T-helper 1 cell treated with Interleukin-12 subunit alpha and Interleukin-12 subunit beta and Interleukin-4 antibody, amounts not matched to agents 30 μg/mL and 1 μg/mL, for 36 hours (primary cell): ENCODE measurements at regions not wholly inside any gene's neighbourhood (a gene's known extent, or its start where the extent isn't known, plus 50 kb on each side); places are given as distances from the start of the nearest gene placed in this dataset.

Experiments
- H3K27ac Mint-ChIP-seq: one replicate; pipeline ENCODE4 v1.8.0; 2021; ENCODE audit warnings: mild to moderate bottlenecking, mixed read lengths
- H3K27me3 Mint-ChIP-seq: one replicate; pipeline ENCODE4 v1.8.0; 2021; ENCODE audit warnings: low read depth, mixed read lengths
- H3K36me3 Mint-ChIP-seq: one replicate; pipeline ENCODE4 v1.8.0; 2021; ENCODE audit warnings: low read depth, mixed read lengths
- H3K4me1 Mint-ChIP-seq: one replicate; pipeline ENCODE4 v1.8.0; 2021; ENCODE audit warnings: low read depth, mixed read lengths
- H3K4me3 Mint-ChIP-seq: one replicate; pipeline ENCODE4 v1.8.0; 2021; ENCODE audit warnings: mild to moderate bottlenecking, moderate library complexity, mixed read lengths
- H3K9me3 Mint-ChIP-seq: one replicate; pipeline ENCODE4 v1.8.0; 2021; ENCODE audit warnings: mixed read lengths

- H3K36me3 Mint-ChIP-seq: no peaks in the 10 kb centered on the region
- no peak overlapping the region for H3K4me3 Mint-ChIP-seq
- no peaks in the 10 kb centered on the region for H3K27me3 Mint-ChIP-seq
- no peaks in the 10 kb centered on the region for H3K9me3 Mint-ChIP-seq
- no peaks in the 10 kb centered on the region for H3K4me1 Mint-ChIP-seq
- H3K27ac Mint-ChIP-seq: no peak overlapping the region
Measured at GRCh38 chr1:106912131-106912530, 144.3 kb upstream of the PRMT6 start.

- Mint-ChIP-seq H3K27ac (no peak overlapping the region), H3K9me3 (no peaks in the 10 kb centered on the region), H3K27me3 (no peaks in the 10 kb centered on the region), H3K36me3 (no peaks in the 10 kb centered on the region), H3K4me1 (no peaks in the 10 kb centered on the region), H3K4me3 (no peak overlapping the region)
Measured at GRCh38 chr1:106921186-106921585, 135.3 kb upstream of the PRMT6 start.

GRCh38 chr1:106924360-106924759, 132.1 kb upstream of the PRMT6 start:
- Mint-ChIP-seq H3K27me3 (no peaks in the 10 kb centered on the region), H3K4me1 (no peaks in the 10 kb centered on the region), H3K9me3 (no peaks in the 10 kb centered on the region), H3K36me3 (no peaks in the 10 kb centered on the region), H3K4me3 (no peak overlapping the region), H3K27ac (no peak overlapping the region)

- Mint-ChIP-seq H3K36me3 (no peaks in the 10 kb centered on the region), H3K27me3 (no peaks in the 10 kb centered on the region), H3K9me3 (no peaks in the 10 kb centered on the region), H3K4me3 (no peak overlapping the region), H3K4me1 (no peaks in the 10 kb centered on the region), H3K27ac (no peak overlapping the region)
Measured at GRCh38 chr1:106925750-106926149, 130.7 kb upstream of the PRMT6 start.

- Mint-ChIP-seq H3K27me3 (no peaks in the 10 kb centered on the region), H3K4me1 (no peaks in the 10 kb centered on the region)
Measured at GRCh38 chr1:106926803-106927582, 129.5 kb upstream of the PRMT6 start.

GRCh38 chr1:106937104-106937503, 119.4 kb upstream of the PRMT6 start:
- no peaks in the 10 kb centered on the region for H3K36me3 Mint-ChIP-seq
- H3K4me1 Mint-ChIP-seq: no peaks in the 10 kb centered on the region
- H3K27ac Mint-ChIP-seq: no peak overlapping the region
- no peak overlapping the region for H3K4me3 Mint-ChIP-seq
- H3K9me3 Mint-ChIP-seq: peaks cover 7% of the 10 kb centered on the region
- no peaks in the 10 kb centered on the region for H3K27me3 Mint-ChIP-seq

More at GRCh38 chr1:106926803-106927582, 129.5 kb upstream of the PRMT6 start:
- Mint-ChIP-seq H3K4me3 (no peak overlapping the region), H3K36me3 (no peaks in the 10 kb centered on the region), H3K27ac (no peak overlapping the region), H3K9me3 (no peaks in the 10 kb centered on the region)

- Mint-ChIP-seq H3K4me1 (no peaks in the 10 kb centered on the region), H3K27ac (no peak overlapping the region), H3K4me3 (no peak overlapping the region), H3K9me3 (no peaks in the 10 kb centered on the region), H3K27me3 (no peaks in the 10 kb centered on the region), H3K36me3 (no peaks in the 10 kb centered on the region)
Measured at GRCh38 chr1:106944721-106945120, 111.8 kb upstream of the PRMT6 start.

- Mint-ChIP-seq H3K36me3 (no peaks in the 10 kb centered on the region), H3K4me3 (no peak overlapping the region), H3K27me3 (no peaks in the 10 kb centered on the region), H3K9me3 (no peaks in the 10 kb centered on the region), H3K4me1 (no peaks in the 10 kb centered on the region), H3K27ac (no peak overlapping the region)
Measured at GRCh38 chr1:106952776-106953175, 103.7 kb upstream of the PRMT6 start.

GRCh38 chr1:106954661-106955229, 101.7 kb upstream of the PRMT6 start:
- no peaks in the 10 kb centered on the region for H3K9me3 Mint-ChIP-seq
- H3K4me3 Mint-ChIP-seq: no peak overlapping the region
- no peaks in the 10 kb centered on the region for H3K36me3 Mint-ChIP-seq
- no peaks in the 10 kb centered on the region for H3K4me1 Mint-ChIP-seq
- H3K27me3 Mint-ChIP-seq: no peaks in the 10 kb centered on the region
- no peak overlapping the region for H3K27ac Mint-ChIP-seq

GRCh38 chr1:106956721-106957120, 99.8 kb upstream of the PRMT6 start:
- Mint-ChIP-seq H3K27me3 (no peaks in the 10 kb centered on the region), H3K4me3 (no peak overlapping the region), H3K36me3 (no peaks in the 10 kb centered on the region), H3K4me1 (no peaks in the 10 kb centered on the region), H3K27ac (no peak overlapping the region), H3K9me3 (no peaks in the 10 kb centered on the region)

GRCh38 chr1:106957795-106958194, 98.7 kb upstream of the PRMT6 start:
- Mint-ChIP-seq H3K9me3 (no peaks in the 10 kb centered on the region), H3K4me1 (no peaks in the 10 kb centered on the region), H3K27ac (no peak overlapping the region), H3K36me3 (no peaks in the 10 kb centered on the region), H3K27me3 (no peaks in the 10 kb centered on the region), H3K4me3 (no peak overlapping the region)

- H3K36me3 Mint-ChIP-seq: no peaks in the 10 kb centered on the region
- no peak overlapping the region for H3K4me3 Mint-ChIP-seq
Measured at GRCh38 chr1:106960412-106960811, 96.1 kb upstream of the PRMT6 start.

GRCh38 chr1:106961646-106962045, 94.8 kb upstream of the PRMT6 start:
- no peak overlapping the region for H3K4me3 Mint-ChIP-seq
- H3K9me3 Mint-ChIP-seq: no peaks in the 10 kb centered on the region
- H3K27me3 Mint-ChIP-seq: no peaks in the 10 kb centered on the region
- no peaks in the 10 kb centered on the region for H3K4me1 Mint-ChIP-seq
- H3K27ac Mint-ChIP-seq: no peak overlapping the region
- no peaks in the 10 kb centered on the region for H3K36me3 Mint-ChIP-seq

More at GRCh38 chr1:106960412-106960811, 96.1 kb upstream of the PRMT6 start:
- Mint-ChIP-seq H3K27me3 (no peaks in the 10 kb centered on the region), H3K4me1 (no peaks in the 10 kb centered on the region), H3K9me3 (no peaks in the 10 kb centered on the region), H3K27ac (no peak overlapping the region)

- Mint-ChIP-seq H3K27ac (no peak overlapping the region), H3K4me1 (no peaks in the 10 kb centered on the region), H3K36me3 (no peaks in the 10 kb centered on the region), H3K4me3 (no peak overlapping the region), H3K9me3 (no peaks in the 10 kb centered on the region), H3K27me3 (no peaks in the 10 kb centered on the region)
Measured at GRCh38 chr1:106962591-106962990, 93.9 kb upstream of the PRMT6 start.

- Mint-ChIP-seq H3K9me3 (no peaks in the 10 kb centered on the region), H3K4me1 (no peaks in the 10 kb centered on the region), H3K4me3 (no peak overlapping the region), H3K27ac (no peak overlapping the region), H3K36me3 (no peaks in the 10 kb centered on the region), H3K27me3 (no peaks in the 10 kb centered on the region)
Measured at GRCh38 chr1:106964495-106964894, 92.0 kb upstream of the PRMT6 start.
